Renal pelvis (tissue), 1 donor: ENCODE measurements at regions not wholly inside any gene's neighbourhood (a gene's known extent, or its start where the extent isn't known, plus 50 kb on each side); places are given as distances from the start of the nearest gene placed in this dataset.

Experiments
- DNase-seq: peaks from one replicate; pipeline ENCODE4 v3.0.0-alpha.2; 2013

- no peak for DNase-seq
Measured at GRCh38 chr2:150783015-150783414, 295.5 kb upstream of the RND3 start.

- DNase-seq, result no peak
Measured at GRCh38 chr2:150782613-150783012, 295.1 kb upstream of the RND3 start.

DNA sequence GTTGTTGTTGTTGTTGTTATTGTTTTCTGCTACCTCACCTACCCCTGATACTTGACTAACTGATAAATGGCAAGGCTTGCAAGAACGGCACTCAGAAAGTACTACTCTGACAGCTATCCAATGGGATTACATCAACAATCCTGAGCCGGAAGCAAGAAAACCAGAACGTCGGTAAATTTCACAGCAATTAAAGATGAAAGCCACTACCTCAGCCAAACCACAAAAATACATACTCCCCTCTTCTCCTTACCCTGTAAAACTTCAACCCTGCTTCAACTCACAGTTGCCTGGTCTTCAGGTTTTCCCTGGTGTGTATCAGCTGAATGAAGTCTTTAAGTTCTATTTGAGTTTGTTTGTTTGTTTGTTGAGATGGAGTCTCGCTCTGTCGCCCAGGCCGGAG lies 293.7 kb upstream of the RND3 start:
- DNase-seq, result no peak

DNA sequence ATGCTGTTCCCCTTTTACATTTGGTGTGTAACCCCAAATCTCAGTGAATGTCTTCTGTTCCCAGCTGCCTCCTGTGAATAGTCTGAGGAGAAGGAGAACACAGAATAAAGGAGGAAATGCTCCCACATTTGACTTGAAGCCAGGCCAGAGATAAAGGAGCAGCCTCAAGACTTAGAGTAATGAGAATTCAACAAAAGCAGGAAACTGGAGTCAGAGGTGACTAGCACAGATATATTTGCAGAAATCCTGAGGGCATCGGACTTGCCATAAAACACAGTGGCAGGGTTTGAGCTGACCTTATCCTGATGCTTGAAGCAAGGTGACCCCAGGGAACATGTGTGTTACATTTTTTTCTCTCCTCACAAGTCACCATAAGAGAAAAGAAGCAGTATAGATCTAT lies 291.4 kb upstream of the RND3 start:
- peak; percentile 52 for DNase-seq

DNA sequence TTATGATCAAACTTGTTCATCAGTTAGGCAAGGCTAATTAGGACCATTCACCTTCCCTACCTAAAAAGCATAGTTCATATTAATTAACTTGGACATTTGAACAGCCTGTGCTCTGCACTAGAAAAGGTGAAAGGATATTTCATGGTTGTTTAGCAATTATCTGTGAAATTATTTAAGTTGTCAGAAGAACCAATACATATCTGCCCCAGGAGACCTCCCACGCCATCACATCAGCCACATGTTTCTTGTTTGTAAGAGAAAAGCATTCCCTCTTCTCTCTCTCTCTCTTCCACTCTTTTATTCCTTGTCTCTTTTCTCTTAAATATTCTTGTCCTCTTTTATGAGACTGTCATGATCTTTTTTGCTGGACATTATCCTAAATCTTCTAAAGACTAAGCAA lies 282.0 kb upstream of the RND3 start:
- DNase-seq, result no peak

GRCh38 chr2:150767991-150768746 lies 280.7 kb upstream of the RND3 start:
- DNase-seq, result peak; percentile 65

- no peak for DNase-seq
Measured at GRCh38 chr2:150762571-150762970, 275.1 kb upstream of the RND3 start.

- no peak for DNase-seq
Measured at GRCh38 chr2:150759531-150759930, 272.1 kb upstream of the RND3 start.

DNA sequence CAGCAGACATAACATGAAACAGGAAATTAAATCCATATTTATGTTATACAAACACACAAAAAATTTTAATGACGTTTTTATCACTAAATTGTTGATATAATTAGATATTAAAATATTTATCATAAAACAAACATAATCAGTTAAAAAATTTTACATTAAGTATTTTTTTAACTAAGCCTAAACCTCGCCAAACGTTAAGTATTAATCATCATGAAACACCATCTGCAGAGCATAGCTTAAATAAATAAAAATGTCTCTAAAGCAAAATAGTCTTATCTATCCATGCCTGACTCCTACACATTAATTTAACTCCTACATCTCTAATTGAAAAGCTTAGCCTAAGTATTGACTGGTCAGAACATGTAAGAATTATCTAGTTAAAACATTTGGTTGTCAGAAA lies 271.6 kb upstream of the RND3 start:
- no peak for DNase-seq

- DNase-seq, result no peak
Measured at GRCh38 chr2:150752229-150752628, 264.8 kb upstream of the RND3 start.

DNA sequence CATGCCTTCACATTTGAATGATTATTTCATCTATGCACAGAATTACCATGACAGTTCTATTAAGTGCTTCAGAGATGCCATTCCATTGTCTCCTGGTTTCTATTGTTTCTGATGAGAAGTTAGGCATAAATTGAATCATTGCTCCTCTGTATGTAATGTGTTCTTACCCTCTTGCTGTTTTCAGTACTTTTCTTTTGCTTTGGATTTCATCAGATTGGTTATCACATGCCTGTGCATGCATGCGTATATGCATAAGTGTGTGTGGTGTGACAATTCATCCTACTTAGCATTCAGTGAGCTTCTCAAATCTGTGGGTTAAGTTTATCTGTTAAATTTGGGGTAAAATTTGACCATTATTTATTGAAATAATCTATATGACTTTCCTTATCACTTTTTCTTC lies 263.3 kb upstream of the RND3 start:
- DNase-seq, result no peak

GRCh38 chr2:150742094-150742493 lies 254.6 kb upstream of the RND3 start:
- DNase-seq, result no peak

GRCh38 chr2:150735894-150736498 lies 248.5 kb upstream of the RND3 start:
- no peak for DNase-seq

DNA sequence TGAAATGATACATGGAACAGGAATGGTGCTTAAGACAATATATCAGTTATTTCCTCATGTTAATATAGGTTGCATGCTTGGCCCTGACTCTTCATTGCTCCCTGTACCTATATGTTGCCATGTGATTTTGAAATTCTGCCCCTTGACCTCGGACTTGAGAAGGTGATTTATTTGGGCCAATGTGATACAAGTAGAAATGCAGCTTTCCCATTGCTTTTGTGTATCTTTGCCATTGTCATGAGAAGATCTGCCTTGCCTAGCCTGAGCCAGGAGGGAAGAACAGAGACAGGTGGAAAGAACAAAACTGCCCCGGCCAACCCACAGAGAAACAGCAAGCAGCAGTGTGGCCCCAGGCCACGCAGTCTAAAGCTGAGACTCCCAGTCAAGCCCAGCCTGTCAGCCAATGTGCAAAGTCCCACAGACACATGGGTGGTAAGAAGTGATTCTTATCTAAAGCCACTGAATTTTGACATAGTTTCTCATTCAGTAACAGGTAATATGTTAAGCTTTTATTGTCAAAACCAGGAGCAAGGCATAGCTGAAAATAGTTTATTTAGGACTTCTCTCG lies 245.7 kb upstream of the RND3 start:
- DNase-seq, result no peak

- no peak for DNase-seq
Measured at GRCh38 chr2:150732491-150732890, 245.0 kb upstream of the RND3 start.

- DNase-seq, result no peak
Measured at GRCh38 chr2:150732064-150732463, 244.6 kb upstream of the RND3 start.

GRCh38 chr2:150729495-150729955 lies 242.1 kb upstream of the RND3 start:
- DNase-seq, result no peak

GRCh38 chr2:150718280-150718679 lies 230.8 kb upstream of the RND3 start:
- DNase-seq, result no peak

GRCh38 chr2:150716186-150716585 lies 228.7 kb upstream of the RND3 start:
- DNase-seq, result no peak

DNA sequence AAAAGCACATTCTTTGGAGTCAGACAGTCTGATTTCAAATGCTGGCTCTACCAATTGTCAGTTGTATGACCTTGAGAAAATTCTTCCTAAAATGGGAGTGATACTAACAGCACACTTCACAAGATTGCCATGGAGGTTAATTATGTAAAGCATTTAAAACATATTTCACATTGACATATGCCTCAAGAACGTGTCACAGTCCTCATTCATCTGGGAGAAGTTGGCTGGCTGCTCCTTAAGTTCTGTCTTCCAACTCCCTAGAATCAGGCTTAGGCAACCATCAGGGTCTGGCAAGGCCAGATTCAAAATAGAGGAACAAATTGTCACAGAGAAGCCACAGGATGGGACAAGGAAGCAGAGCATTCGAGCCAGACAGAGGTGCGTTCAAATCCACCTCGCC lies 228.0 kb upstream of the RND3 start:
- no peak for DNase-seq

DNA sequence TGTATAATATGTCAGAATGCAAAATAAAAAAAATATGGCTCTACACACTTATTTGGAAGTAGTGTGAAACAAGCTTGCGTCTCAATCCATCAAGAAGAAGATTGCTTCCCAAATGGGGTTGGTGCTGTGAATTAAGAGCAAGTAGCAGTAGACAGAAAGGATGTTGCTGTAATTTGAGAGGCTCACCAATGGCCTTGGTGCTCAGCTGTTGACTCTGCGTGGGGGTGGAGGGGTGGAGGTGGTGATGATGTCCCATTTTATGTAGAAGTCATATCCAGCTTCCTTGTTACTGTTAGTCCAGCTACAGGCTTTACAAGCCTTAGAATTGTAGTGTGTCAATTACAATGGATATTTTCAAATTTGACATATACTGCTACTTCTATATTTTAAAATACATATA lies 223.4 kb upstream of the RND3 start:
- no peak for DNase-seq

GRCh38 chr2:150710041-150710440 lies 222.6 kb upstream of the RND3 start:
- DNase-seq, result no peak

DNA sequence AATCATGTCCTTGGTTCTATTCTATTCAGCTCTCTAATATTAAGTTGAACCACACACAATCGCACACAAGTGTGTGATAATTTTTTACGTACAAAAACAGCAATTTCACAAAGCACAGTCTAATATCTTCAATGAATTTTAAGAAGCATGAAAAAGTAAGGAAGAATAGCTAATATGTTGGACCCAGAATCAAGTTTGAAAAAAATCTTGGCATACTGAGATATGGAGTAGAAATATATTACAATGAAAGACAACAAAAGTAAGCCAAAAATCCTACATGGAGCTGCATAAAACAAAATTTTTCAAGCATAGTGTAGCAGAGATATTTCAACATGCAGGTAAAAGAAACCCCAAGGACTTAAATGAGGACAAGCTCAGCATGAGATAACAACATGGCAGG lies 219.1 kb upstream of the RND3 start:
- DNase-seq, result no peak

DNA sequence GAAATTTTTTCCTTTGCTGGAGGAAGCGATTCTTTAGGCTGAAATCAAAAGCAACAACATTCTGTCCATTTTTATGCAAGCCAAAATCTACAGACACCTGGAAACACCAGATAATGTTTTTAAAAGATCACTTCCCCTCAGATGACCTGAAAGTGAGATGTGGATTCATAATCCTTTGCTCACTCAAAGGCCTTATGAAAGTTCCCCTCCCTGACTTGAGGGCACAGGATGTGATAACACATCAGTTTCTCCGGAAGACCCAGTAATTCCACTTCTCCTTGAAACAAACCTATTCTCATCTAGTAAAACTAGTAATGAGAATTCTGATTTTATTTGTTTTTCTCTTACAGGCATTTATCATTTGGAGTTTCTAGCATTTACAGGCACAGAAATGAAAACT lies 218.3 kb upstream of the RND3 start:
- no peak for DNase-seq
